ENCODE measurements at regions not wholly inside any gene's neighbourhood (a gene's known extent, or its start where the extent isn't known, plus 50 kb on each side); places are given as distances from the start of the nearest gene placed in this dataset.

- Histone ChIP-seq H3K4me3 (ENCODE audit: low read depth, low read length) (no peak overlapping the region), H3K27me3 (ENCODE audit: control insufficient read depth, insufficient read depth, low read length) (no peaks in the 10 kb centered on the region), H3K36me3 (ENCODE audit: control insufficient read depth, insufficient read depth, low read length) (no peaks in the 10 kb centered on the region)
- ChIA-PET CTCF (no interaction called here), POLR2A (no interaction called here)
- DNase-seq (ENCODE audit: low read depth), result no peak
- TF ChIP-seq CTCF (IDR thresholded peaks at IDR 0.05; ENCODE audit: insufficient read depth, low read depth, low read length), result no peak
Observed at GRCh38 chr7:153047079-153047959, 287.8 kb downstream of the ACTR3B start.

DNA sequence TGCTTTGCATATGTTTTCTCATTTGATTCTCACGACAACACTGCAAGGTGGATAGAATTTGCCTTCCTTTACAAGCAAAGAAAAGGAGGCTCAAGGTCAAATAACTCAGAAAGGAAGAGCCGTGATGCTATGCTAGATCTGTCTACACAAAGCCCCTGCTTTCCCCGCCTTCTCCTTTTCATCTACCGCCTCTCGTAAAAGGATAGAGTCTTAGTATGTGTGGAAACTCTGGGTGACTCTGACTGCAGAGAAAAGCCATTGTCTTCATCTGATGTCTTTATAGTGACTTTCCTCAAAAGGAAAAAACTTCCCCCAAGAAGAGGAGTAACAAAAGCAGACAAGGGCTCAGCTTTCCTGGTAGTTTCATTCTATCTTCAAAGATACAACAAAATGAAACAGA lies 292.7 kb downstream of the ACTR3B start:
- ChIA-PET CTCF (no interaction called here), POLR2A (no interaction called here)
- H3K4me3 ChIP-seq (ENCODE audit: low read depth, low read length), result no peak overlapping the region
- no peak for TF ChIP-seq CTCF (IDR thresholded peaks at IDR 0.05; ENCODE audit: insufficient read depth, low read depth, low read length)
- no peaks in the 10 kb centered on the region for H3K27me3 ChIP-seq (ENCODE audit: control insufficient read depth, insufficient read depth, low read length)
- DNase-seq (ENCODE audit: low read depth), result no peak
- H3K36me3 ChIP-seq (ENCODE audit: control insufficient read depth, insufficient read depth, low read length), result no peaks in the 10 kb centered on the region

- no peak for TF ChIP-seq CTCF (IDR thresholded peaks at IDR 0.05; ENCODE audit: insufficient read depth, low read depth, low read length)
- ChIA-PET CTCF (no interaction called here), POLR2A (no interaction called here)
- H3K4me3 ChIP-seq (ENCODE audit: low read depth, low read length), result no peak overlapping the region
- H3K36me3 ChIP-seq (ENCODE audit: control insufficient read depth, insufficient read depth, low read length), result no peaks in the 10 kb centered on the region
- no peaks in the 10 kb centered on the region for H3K27me3 ChIP-seq (ENCODE audit: control insufficient read depth, insufficient read depth, low read length)
- no peak for DNase-seq (ENCODE audit: low read depth)
Observed at GRCh38 chr7:153061910-153062528, 302.5 kb downstream of the ACTR3B start.

- ChIA-PET CTCF (no interaction called here), POLR2A (no interaction called here)
- no peak for DNase-seq (ENCODE audit: low read depth)
- no peak for TF ChIP-seq CTCF (IDR thresholded peaks at IDR 0.05; ENCODE audit: insufficient read depth, low read depth, low read length)
- Histone ChIP-seq H3K4me3 (ENCODE audit: low read depth, low read length) (no peak overlapping the region), H3K27me3 (ENCODE audit: control insufficient read depth, insufficient read depth, low read length) (no peaks in the 10 kb centered on the region), H3K36me3 (ENCODE audit: control insufficient read depth, insufficient read depth, low read length) (no peaks in the 10 kb centered on the region)
Observed at GRCh38 chr7:153065051-153065450, 305.5 kb downstream of the ACTR3B start.

DNA sequence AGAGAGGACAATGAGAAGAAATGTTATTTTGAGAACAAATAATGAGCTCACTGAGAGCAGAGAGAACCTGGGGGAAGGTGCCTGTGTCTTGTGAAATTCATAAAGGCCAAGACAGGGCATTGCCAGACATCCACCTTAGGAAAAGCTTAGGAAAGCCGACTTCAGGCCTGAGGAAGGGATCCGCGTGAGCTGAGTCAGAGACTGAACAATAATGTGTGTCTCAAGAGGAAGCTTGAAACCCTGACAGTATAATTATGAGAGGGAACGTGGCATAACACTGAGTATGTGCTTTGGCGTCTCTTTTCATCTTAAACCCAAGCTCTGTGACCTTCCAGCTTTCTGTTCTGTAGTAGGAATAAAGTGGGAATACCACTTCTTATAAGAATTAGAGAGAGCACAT lies 307.2 kb downstream of the ACTR3B start:
- Histone ChIP-seq H3K36me3 (ENCODE audit: control insufficient read depth, insufficient read depth, low read length) (no peaks in the 10 kb centered on the region), H3K27me3 (ENCODE audit: control insufficient read depth, insufficient read depth, low read length) (no peaks in the 10 kb centered on the region), H3K4me3 (ENCODE audit: low read depth, low read length) (no peak overlapping the region)
- ChIA-PET POLR2A (no interaction called here), CTCF (no interaction called here)
- no peak for TF ChIP-seq CTCF (IDR thresholded peaks at IDR 0.05; ENCODE audit: insufficient read depth, low read depth, low read length)
- no peak for DNase-seq (ENCODE audit: low read depth)

All from BJ (cell line).